ENCODE measurements at regions not wholly inside any gene's neighbourhood (a gene's known extent, or its start where the extent isn't known, plus 50 kb on each side); places are given as distances from the start of the nearest gene placed in this dataset.

DNA sequence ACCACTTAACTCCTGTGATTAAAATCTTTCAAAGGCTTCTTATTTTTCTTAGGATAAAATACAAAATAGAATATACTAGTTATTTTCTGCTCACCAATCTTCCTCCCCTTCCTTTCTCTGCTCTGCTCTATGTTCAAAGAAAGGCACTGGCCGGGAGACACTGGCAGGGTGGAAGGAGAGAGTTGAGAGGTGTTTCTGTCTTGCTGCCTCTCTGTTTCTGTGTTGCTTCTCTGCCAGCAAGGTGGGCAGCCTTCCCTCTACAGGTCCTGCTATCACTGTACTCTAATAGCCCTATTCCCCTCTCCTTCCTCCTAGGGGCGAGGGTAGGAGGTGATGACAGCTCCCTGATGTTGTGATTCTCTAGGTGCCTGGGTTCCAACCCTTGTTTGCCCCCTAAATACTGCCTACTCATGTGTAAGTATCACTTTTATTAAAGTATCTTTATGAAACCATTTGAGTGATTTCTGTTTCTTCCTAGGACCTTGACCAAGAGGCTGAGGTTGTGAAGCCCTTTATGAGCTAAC is 515.1 kb downstream of the TLE4 start:
- no peaks in the 10 kb centered on the region for H3K36me3 ChIP-seq (ENCODE audit: insufficient read depth, low read length)
- H3K4me1 ChIP-seq (ENCODE audit: insufficient read depth, low read length) = no peaks in the 10 kb centered on the region
- no peaks in the 10 kb centered on the region for H3K9me3 ChIP-seq (ENCODE audit: low read length)
- no peaks in the 10 kb centered on the region for H3K27me3 ChIP-seq (ENCODE audit: insufficient read depth, low read length)
- no peak overlapping the region for H3K4me3 ChIP-seq (ENCODE audit: low read length)
- no peak overlapping the region for H2AFZ ChIP-seq (ENCODE audit: low read depth, low read length)

DNA sequence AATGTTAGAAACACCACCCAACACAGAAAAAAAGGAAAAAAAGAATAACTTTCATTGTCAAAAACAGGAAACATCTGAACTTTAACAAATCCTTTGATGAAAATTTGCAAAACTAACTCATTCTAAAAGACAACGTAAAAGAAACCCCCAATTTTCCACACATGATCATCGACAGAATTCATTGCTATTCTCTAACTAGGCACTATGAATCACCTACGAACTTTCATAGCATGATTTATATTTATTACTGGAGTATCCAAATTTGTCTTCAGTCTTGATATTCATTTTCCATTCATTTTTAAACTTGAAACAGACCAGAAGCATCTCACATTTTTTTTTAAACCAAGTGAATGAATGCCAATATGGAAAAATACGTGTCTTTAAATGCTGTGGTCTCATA is 514.6 kb downstream of the TLE4 start:
- no peaks in the 10 kb centered on the region for H3K4me1 ChIP-seq (ENCODE audit: insufficient read depth, low read length)
- no peak overlapping the region for H3K4me3 ChIP-seq (ENCODE audit: low read length)
- H3K9me3 ChIP-seq (ENCODE audit: low read length) = no peaks in the 10 kb centered on the region
- no peaks in the 10 kb centered on the region for H3K36me3 ChIP-seq (ENCODE audit: insufficient read depth, low read length)
- no peaks in the 10 kb centered on the region for H3K27me3 ChIP-seq (ENCODE audit: insufficient read depth, low read length)
- H2AFZ ChIP-seq (ENCODE audit: low read depth, low read length) = no peak overlapping the region

DNA sequence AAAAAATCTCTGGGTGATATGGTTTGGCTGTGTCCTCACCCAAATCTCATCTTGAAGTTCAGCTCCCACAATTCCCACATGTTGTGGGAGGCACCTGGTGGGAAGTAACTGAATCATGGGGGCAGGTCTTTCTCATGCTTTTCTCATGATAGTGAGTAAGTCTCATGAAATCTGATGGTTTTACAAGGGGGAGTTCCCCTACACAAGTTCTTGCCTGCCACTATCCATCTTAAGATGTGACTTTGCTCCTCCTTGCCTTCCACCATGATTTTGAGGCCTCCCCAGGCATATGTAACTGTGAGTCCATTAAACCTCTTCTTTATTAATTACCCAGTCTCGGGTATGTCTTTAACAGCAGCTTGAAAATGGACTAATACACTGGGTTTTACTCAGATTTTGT is 513.9 kb downstream of the TLE4 start:
- no peaks in the 10 kb centered on the region for H3K27me3 ChIP-seq (ENCODE audit: insufficient read depth, low read length)
- H3K4me3 ChIP-seq (ENCODE audit: low read length) = no peak overlapping the region
- H3K4me1 ChIP-seq (ENCODE audit: insufficient read depth, low read length) = no peaks in the 10 kb centered on the region
- no peak overlapping the region for H2AFZ ChIP-seq (ENCODE audit: low read depth, low read length)
- no peaks in the 10 kb centered on the region for H3K36me3 ChIP-seq (ENCODE audit: insufficient read depth, low read length)
- H3K9me3 ChIP-seq (ENCODE audit: low read length) = no peaks in the 10 kb centered on the region

DNA sequence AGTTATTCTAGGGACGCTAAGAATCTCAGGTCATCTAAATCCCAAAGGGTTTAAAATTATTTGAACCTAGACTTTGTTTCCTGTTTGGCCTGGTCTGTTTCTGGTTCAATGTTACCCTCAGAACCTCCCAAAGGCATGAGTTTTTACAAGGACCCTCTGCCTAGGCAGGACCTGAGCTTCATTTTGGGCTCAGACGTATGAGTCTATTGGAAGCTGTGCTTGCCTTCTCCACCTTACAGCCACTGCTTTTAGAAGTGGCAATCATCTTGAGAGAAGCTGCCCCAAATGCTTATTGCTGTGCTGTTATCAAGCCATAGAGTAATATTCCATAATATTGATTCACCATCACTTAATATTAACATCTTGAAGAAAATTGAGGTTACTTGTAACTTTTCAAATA is 510.4 kb downstream of the TLE4 start:
- H3K36me3 ChIP-seq (ENCODE audit: insufficient read depth, low read length) = no peaks in the 10 kb centered on the region
- H3K4me1 ChIP-seq (ENCODE audit: insufficient read depth, low read length) = no peaks in the 10 kb centered on the region
- no peak overlapping the region for H2AFZ ChIP-seq (ENCODE audit: low read depth, low read length)
- H3K9me3 ChIP-seq (ENCODE audit: low read length) = no peaks in the 10 kb centered on the region
- no peak overlapping the region for H3K4me3 ChIP-seq (ENCODE audit: low read length)
- H3K27me3 ChIP-seq (ENCODE audit: insufficient read depth, low read length) = no peaks in the 10 kb centered on the region

DNA sequence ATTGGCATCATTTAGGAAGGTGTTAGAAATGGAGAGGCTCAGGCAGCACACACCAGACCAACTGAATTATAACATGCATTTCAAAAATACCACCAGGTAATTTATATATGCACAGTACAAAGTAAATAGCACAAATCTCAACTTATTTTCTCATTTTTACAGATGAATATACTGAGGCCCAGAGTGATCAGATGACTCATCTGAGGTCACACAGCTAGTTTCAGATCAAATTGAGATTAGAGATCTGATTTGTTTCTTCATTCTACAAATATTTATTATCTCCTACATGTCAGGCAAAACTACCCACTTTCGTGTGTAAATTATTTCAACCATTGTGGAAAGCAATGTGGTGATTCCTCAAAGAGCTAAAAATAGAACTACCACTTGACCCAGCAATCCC is 507.1 kb downstream of the TLE4 start:
- H2AFZ ChIP-seq (ENCODE audit: low read depth, low read length) = no peak overlapping the region
- H3K27me3 ChIP-seq (ENCODE audit: insufficient read depth, low read length) = no peaks in the 10 kb centered on the region
- H3K4me1 ChIP-seq (ENCODE audit: insufficient read depth, low read length) = no peaks in the 10 kb centered on the region
- no peaks in the 10 kb centered on the region for H3K36me3 ChIP-seq (ENCODE audit: insufficient read depth, low read length)
- H3K9me3 ChIP-seq (ENCODE audit: low read length) = no peaks in the 10 kb centered on the region
- no peak overlapping the region for H3K4me3 ChIP-seq (ENCODE audit: low read length)

DNA sequence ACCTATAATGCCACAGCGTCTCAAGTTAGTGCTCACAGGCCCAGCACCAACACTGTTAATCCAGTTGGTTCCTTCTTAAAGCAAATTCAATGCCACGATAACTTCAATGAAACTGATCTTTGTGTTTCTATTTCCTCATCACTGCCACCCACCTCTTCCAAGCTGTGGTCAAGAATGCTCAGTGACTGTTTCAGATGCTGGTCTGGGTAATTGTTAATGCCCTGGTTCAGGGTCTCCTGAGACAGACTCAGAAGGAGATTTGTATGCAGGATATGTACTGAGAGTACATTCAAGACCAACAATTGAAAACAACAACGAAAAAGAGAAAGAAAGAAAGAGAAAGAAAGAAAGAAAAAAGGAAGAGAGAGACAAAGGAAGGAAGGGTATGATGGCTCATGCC is 505.3 kb downstream of the TLE4 start:
- H3K4me1 ChIP-seq (ENCODE audit: insufficient read depth, low read length) = no peaks in the 10 kb centered on the region
- H3K27me3 ChIP-seq (ENCODE audit: insufficient read depth, low read length) = no peaks in the 10 kb centered on the region
- no peaks in the 10 kb centered on the region for H3K36me3 ChIP-seq (ENCODE audit: insufficient read depth, low read length)
- no peak overlapping the region for H3K4me3 ChIP-seq (ENCODE audit: low read length)
- H3K9me3 ChIP-seq (ENCODE audit: low read length) = no peaks in the 10 kb centered on the region
- H2AFZ ChIP-seq (ENCODE audit: low read depth, low read length) = no peak overlapping the region

DNA sequence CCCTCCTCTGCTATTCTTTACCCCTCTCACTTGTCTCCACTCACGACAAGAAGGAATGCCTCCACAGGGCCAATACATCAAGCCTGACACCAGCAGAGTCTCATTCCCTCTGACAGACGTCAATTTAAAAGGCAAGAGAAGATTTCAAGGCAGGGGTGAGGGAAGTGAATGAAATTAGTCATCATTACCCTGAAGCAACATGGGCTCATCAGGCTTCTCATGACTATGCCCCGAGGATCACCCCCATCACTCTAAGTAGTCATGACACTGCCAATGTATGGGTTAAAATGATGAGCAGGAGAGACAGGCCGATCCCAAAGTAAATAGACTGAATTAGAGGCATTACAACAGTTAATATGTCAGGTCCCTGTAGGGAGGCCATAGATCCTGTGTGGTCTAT is 504.4 kb downstream of the TLE4 start:
- no peaks in the 10 kb centered on the region for H3K9me3 ChIP-seq (ENCODE audit: low read length)
- H3K27me3 ChIP-seq (ENCODE audit: insufficient read depth, low read length) = no peaks in the 10 kb centered on the region
- no peak overlapping the region for H2AFZ ChIP-seq (ENCODE audit: low read depth, low read length)
- H3K36me3 ChIP-seq (ENCODE audit: insufficient read depth, low read length) = no peaks in the 10 kb centered on the region
- no peak overlapping the region for H3K4me3 ChIP-seq (ENCODE audit: low read length)
- H3K4me1 ChIP-seq (ENCODE audit: insufficient read depth, low read length) = no peaks in the 10 kb centered on the region

DNA sequence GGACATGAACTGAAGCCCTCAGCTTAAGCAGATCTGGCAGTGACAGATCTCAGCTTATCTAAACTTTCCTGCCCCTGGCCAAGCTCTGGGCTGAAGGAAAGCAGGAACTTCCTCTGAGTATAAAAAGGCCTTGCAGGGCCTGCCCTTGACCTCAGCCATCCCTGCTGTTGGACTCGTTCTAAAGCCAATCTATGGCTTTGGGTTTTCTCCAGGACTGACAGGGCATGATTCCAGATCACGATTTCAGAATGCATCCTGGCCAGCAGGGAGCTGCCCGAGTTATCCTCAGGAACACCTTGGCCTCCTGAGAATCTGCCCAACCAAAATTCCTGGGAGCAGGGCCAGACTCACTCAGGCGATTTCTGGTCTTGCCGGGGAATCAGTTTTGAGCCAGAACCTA is 502.7 kb downstream of the TLE4 start:
- Histone ChIP-seq H2AFZ (ENCODE audit: low read depth, low read length) (no peak overlapping the region), H3K27me3 (ENCODE audit: insufficient read depth, low read length) (no peaks in the 10 kb centered on the region), H3K9me3 (ENCODE audit: low read length) (no peaks in the 10 kb centered on the region), H3K4me3 (ENCODE audit: low read length) (no peak overlapping the region), H3K4me1 (ENCODE audit: insufficient read depth, low read length) (no peaks in the 10 kb centered on the region), H3K36me3 (ENCODE audit: insufficient read depth, low read length) (no peaks in the 10 kb centered on the region)

DNA sequence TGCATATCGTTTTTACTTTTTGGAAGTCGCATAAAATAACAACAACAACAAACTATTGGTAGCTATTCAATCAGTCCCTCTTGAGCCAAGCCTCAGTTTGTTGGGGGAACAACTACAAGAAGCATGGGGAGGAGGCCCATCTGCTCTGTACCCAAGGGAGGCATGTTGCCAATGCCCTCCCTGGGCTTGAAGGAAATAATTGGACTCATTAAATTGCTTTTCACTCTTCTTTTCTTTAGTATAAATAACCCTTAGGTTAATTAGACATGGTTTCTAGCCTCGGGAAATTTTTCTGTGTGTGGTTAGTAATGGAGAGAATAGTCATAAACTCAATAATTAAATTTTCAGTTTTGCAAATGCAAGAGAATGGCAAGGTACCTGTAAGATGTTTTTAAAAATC is 500.7 kb downstream of the TLE4 start:
- no peaks in the 10 kb centered on the region for H3K4me1 ChIP-seq (ENCODE audit: insufficient read depth, low read length)
- no peaks in the 10 kb centered on the region for H3K9me3 ChIP-seq (ENCODE audit: low read length)
- H2AFZ ChIP-seq (ENCODE audit: low read depth, low read length) = no peak overlapping the region
- H3K4me3 ChIP-seq (ENCODE audit: low read length) = no peak overlapping the region
- no peaks in the 10 kb centered on the region for H3K36me3 ChIP-seq (ENCODE audit: insufficient read depth, low read length)
- no peaks in the 10 kb centered on the region for H3K27me3 ChIP-seq (ENCODE audit: insufficient read depth, low read length)

DNA sequence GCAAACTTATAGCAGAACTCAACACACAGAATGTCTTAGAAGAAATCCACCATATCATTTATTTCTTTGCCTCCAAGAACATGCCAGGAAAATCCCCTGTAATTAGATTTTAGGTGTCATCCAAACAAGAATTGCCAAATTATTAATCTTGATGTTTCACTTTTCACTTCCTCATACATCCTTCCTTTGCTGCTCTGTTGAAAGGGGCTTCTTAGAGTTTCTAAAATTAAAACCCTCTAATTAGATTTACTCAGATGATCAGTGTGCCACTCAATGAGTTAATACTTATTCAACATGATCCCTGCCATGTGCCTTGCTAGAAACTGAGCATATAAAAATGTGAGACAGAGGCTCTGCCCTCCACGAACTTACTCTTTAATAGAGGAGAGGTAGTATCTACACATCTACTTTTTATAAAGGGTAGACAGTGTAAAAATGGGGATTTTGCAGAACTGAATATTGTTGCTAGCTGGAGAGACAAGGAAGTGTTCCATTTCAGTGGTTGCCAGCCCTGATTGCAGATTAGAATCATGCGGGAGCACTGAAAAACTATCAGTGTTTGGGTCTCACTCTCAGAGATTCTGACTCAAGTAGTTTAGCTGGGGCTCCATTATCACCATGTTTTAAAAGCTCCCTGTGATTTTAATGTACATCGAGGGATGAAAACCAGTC is 498.4 kb downstream of the TLE4 start:
- H3K9me3 ChIP-seq (ENCODE audit: low read length) = no peaks in the 10 kb centered on the region
- H2AFZ ChIP-seq (ENCODE audit: low read depth, low read length) = no peak overlapping the region
- H3K4me1 ChIP-seq (ENCODE audit: insufficient read depth, low read length) = no peaks in the 10 kb centered on the region
- no peak overlapping the region for H3K4me3 ChIP-seq (ENCODE audit: low read length)
- H3K27me3 ChIP-seq (ENCODE audit: insufficient read depth, low read length) = no peaks in the 10 kb centered on the region
- H3K36me3 ChIP-seq (ENCODE audit: insufficient read depth, low read length) = no peaks in the 10 kb centered on the region

DNA sequence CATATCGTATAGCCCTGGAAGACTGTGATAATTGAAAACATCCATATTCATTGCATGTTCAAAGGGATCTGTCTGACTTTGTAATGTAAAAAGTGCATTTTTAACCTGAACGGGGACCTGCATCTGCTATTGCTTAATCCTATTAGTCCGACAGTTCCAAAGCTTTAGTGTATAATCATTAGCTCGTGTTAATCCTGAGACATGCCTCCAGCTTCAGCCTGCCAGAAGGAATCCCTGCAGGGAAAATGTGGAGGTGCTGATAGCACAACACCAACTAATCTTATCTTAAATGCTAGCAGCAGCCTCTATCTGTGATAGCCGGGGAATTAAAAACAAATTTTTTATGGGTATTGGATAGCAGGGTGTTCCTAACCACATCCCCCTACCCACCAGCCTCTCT is 495.2 kb downstream of the TLE4 start:
- H3K27me3 ChIP-seq (ENCODE audit: insufficient read depth, low read length) = no peaks in the 10 kb centered on the region
- H3K9me3 ChIP-seq (ENCODE audit: low read length) = no peaks in the 10 kb centered on the region
- H3K36me3 ChIP-seq (ENCODE audit: insufficient read depth, low read length) = no peaks in the 10 kb centered on the region
- no peak overlapping the region for H2AFZ ChIP-seq (ENCODE audit: low read depth, low read length)
- no peak overlapping the region for H3K4me3 ChIP-seq (ENCODE audit: low read length)
- H3K4me1 ChIP-seq (ENCODE audit: insufficient read depth, low read length) = no peaks in the 10 kb centered on the region

DNA sequence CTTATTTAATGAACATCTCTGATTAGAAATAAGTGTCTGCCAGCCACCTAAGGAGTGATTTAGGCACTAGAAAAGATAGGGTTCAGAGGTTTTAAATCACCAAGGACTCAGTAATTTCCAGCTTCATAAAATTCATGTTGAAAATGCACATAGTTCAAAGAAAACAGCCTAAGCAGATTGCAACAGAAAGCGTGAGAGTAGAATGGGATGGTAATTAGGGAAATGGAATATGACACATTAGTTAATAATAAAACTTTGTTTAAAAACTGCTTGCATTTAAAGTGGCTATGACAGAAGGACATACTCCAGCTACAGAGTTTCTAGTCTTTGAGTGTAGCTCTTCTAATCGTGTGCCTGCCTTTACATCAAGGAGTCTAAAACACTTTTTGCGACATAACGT is 490.8 kb downstream of the TLE4 start:
- Histone ChIP-seq H3K4me3 (ENCODE audit: low read length) (no peak overlapping the region), H3K9me3 (ENCODE audit: low read length) (no peaks in the 10 kb centered on the region), H3K4me1 (ENCODE audit: insufficient read depth, low read length) (no peaks in the 10 kb centered on the region), H2AFZ (ENCODE audit: low read depth, low read length) (no peak overlapping the region), H3K36me3 (ENCODE audit: insufficient read depth, low read length) (no peaks in the 10 kb centered on the region), H3K27me3 (ENCODE audit: insufficient read depth, low read length) (no peaks in the 10 kb centered on the region)

DNA sequence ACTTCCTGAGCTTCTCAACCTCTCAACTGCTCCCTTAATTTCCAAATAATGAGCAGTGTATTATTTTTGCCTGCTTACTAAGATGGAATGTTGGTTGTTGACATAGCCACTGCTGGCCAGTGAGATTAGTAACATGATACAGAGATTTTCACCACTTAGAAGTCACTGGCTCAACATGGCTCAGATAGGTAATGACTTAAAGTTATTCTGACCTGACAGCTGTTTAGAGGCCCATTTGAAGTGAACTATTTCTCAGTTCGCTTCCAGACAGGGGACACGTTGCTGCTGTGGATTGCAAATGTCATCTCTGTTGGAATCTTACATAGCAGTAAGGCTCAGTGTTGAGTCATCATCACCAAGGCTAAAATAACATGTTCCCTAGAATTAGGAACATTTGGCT is 490.2 kb downstream of the TLE4 start:
- no peaks in the 10 kb centered on the region for H3K4me1 ChIP-seq (ENCODE audit: insufficient read depth, low read length)
- H3K36me3 ChIP-seq (ENCODE audit: insufficient read depth, low read length) = no peaks in the 10 kb centered on the region
- no peak overlapping the region for H2AFZ ChIP-seq (ENCODE audit: low read depth, low read length)
- no peaks in the 10 kb centered on the region for H3K27me3 ChIP-seq (ENCODE audit: insufficient read depth, low read length)
- H3K4me3 ChIP-seq (ENCODE audit: low read length) = no peak overlapping the region
- H3K9me3 ChIP-seq (ENCODE audit: low read length) = no peaks in the 10 kb centered on the region

DNA sequence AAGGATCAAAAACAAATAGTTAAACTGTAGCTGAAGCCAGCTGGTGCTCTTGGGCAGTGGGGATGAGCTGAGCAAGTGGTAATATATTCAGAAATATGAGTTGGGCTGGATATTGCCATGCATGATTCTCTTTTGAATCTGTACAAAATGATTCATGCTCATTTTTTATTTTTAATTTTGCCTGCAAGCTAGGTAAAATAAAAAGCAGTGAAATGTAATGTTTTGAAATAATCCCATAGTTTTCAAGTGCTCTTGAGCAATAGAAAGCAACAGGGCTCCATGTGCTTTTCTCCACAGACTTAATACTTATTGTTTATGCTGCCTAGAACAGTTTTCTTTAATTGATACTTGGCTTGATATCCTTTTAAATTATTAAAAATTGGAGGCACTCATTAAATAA is 489.3 kb downstream of the TLE4 start:
- Histone ChIP-seq H3K36me3 (ENCODE audit: insufficient read depth, low read length) (no peaks in the 10 kb centered on the region), H2AFZ (ENCODE audit: low read depth, low read length) (no peak overlapping the region), H3K9me3 (ENCODE audit: low read length) (no peaks in the 10 kb centered on the region), H3K4me3 (ENCODE audit: low read length) (no peak overlapping the region), H3K27me3 (ENCODE audit: insufficient read depth, low read length) (no peaks in the 10 kb centered on the region), H3K4me1 (ENCODE audit: insufficient read depth, low read length) (no peaks in the 10 kb centered on the region)

All from neuron (in vitro differentiated cells).